HUES6 (cell line): ENCODE measurements at regions not wholly inside any gene's neighbourhood (a gene's known extent, or its start where the extent isn't known, plus 50 kb on each side); places are given as distances from the start of the nearest gene placed in this dataset.

ENCODE experiments used
- H3K27ac ChIP-seq: 2 replicates; pipeline ENCODE4 v1.7.0; 2013; ENCODE audit warnings: low read depth, mild to moderate bottlenecking, low read length, inconsistent platforms
- H3K27me3 ChIP-seq: 2 replicates; pipeline ENCODE4 v1.6.1; 2013; ENCODE audit warnings: low read length; ENCODE audit not compliant: control insufficient read depth, insufficient read depth
- H3K36me3 ChIP-seq: 2 replicates; pipeline ENCODE4 v1.6.1; 2013; ENCODE audit warnings: low read length; ENCODE audit not compliant: control insufficient read depth, insufficient read depth
- H3K4me1 ChIP-seq: 2 replicates; pipeline ENCODE4 v1.6.1; 2013; ENCODE audit warnings: low read length; ENCODE audit not compliant: control insufficient read depth, insufficient read depth
- H3K4me3 ChIP-seq: 2 replicates; pipeline ENCODE4 v1.5.1; 2013; ENCODE audit warnings: low read depth, low read length
- H3K9ac ChIP-seq: one replicate; pipeline ENCODE4 v1.6.1; 2013; ENCODE audit warnings: mild to moderate bottlenecking, low read length
- H3K9me3 ChIP-seq: 2 replicates; pipeline ENCODE4 v1.6.1; 2013; ENCODE audit warnings: low read depth, low read length; ENCODE audit not compliant: control insufficient read depth, insufficient read depth

- H3K4me3 ChIP-seq: no peak overlapping the region
- no peaks in the 10 kb centered on the region for H3K36me3 ChIP-seq
- no peaks in the 10 kb centered on the region for H3K9me3 ChIP-seq
- H3K9ac ChIP-seq: no peak overlapping the region
- no peak overlapping the region for H3K27ac ChIP-seq
- H3K4me1 ChIP-seq: peaks cover 17% of the 10 kb centered on the region
- H3K27me3 ChIP-seq: no peaks in the 10 kb centered on the region
Observed at GRCh38 chr13:31927219-31927653, 104.3 kb upstream of the FRY start.

- H3K36me3 ChIP-seq: no peaks in the 10 kb centered on the region
- peaks cover 9% of the 10 kb centered on the region for H3K4me1 ChIP-seq
- no peak overlapping the region for H3K4me3 ChIP-seq
- no peaks in the 10 kb centered on the region for H3K27me3 ChIP-seq
- H3K9ac ChIP-seq: no peak overlapping the region
- H3K27ac ChIP-seq: no peak overlapping the region
- H3K9me3 ChIP-seq: no peaks in the 10 kb centered on the region
Observed at GRCh38 chr13:31929031-31929770, 102.4 kb upstream of the FRY start.

- H3K4me3 ChIP-seq: no peak overlapping the region
- no peak overlapping the region for H3K27ac ChIP-seq
- no peaks in the 10 kb centered on the region for H3K36me3 ChIP-seq
- H3K4me1 ChIP-seq: peaks cover 9% of the 10 kb centered on the region
- no peak overlapping the region for H3K9ac ChIP-seq
- no peaks in the 10 kb centered on the region for H3K27me3 ChIP-seq
- no peaks in the 10 kb centered on the region for H3K9me3 ChIP-seq
Observed at GRCh38 chr13:31930490-31930889, 101.1 kb upstream of the FRY start.

GRCh38 chr13:31930901-31931522 lies 100.6 kb upstream of the FRY start:
- no peak overlapping the region for H3K27ac ChIP-seq
- H3K9me3 ChIP-seq: no peaks in the 10 kb centered on the region
- H3K36me3 ChIP-seq: no peaks in the 10 kb centered on the region
- no peaks in the 10 kb centered on the region for H3K27me3 ChIP-seq
- H3K4me1 ChIP-seq: peaks cover 9% of the 10 kb centered on the region
- no peak overlapping the region for H3K9ac ChIP-seq
- H3K4me3 ChIP-seq: no peak overlapping the region

GRCh38 chr13:31937436-31937835 lies 94.1 kb upstream of the FRY start:
- H3K4me3 ChIP-seq: no peak overlapping the region
- H3K27ac ChIP-seq: no peak overlapping the region
- H3K9me3 ChIP-seq: no peaks in the 10 kb centered on the region
- no peaks in the 10 kb centered on the region for H3K36me3 ChIP-seq
- H3K27me3 ChIP-seq: no peaks in the 10 kb centered on the region
- H3K9ac ChIP-seq: no peak overlapping the region
- H3K4me1 ChIP-seq: no peaks in the 10 kb centered on the region

- no peaks in the 10 kb centered on the region for H3K9me3 ChIP-seq
- no peaks in the 10 kb centered on the region for H3K27me3 ChIP-seq
- no peak overlapping the region for H3K27ac ChIP-seq
- no peaks in the 10 kb centered on the region for H3K36me3 ChIP-seq
- H3K4me3 ChIP-seq: no peak overlapping the region
- no peak overlapping the region for H3K9ac ChIP-seq
- no peaks in the 10 kb centered on the region for H3K4me1 ChIP-seq
Observed at GRCh38 chr13:31940076-31940475, 91.5 kb upstream of the FRY start.

GRCh38 chr13:31943591-31943990 lies 88.0 kb upstream of the FRY start:
- H3K36me3 ChIP-seq: no peaks in the 10 kb centered on the region
- no peaks in the 10 kb centered on the region for H3K27me3 ChIP-seq
- no peak overlapping the region for H3K9ac ChIP-seq
- H3K9me3 ChIP-seq: no peaks in the 10 kb centered on the region
- H3K4me3 ChIP-seq: no peak overlapping the region
- H3K4me1 ChIP-seq: peaks cover 3% of the 10 kb centered on the region; the same call in 1 of the 2 replicates
- no peak overlapping the region for H3K27ac ChIP-seq

GRCh38 chr13:31944262-31945160 lies 87.1 kb upstream of the FRY start:
- Histone ChIP-seq H3K9ac (no peak overlapping the region), H3K27ac (no peak overlapping the region), H3K36me3 (no peaks in the 10 kb centered on the region), H3K27me3 (no peaks in the 10 kb centered on the region), H3K4me1 (peaks cover 3% of the 10 kb centered on the region; the same call in 1 of the 2 replicates), H3K9me3 (no peaks in the 10 kb centered on the region), H3K4me3 (no peak overlapping the region)

- peaks cover 3% of the 10 kb centered on the region; the same call in 1 of the 2 replicates for H3K4me1 ChIP-seq
- no peak overlapping the region for H3K27ac ChIP-seq
- no peak overlapping the region for H3K9ac ChIP-seq
- H3K9me3 ChIP-seq: no peaks in the 10 kb centered on the region
- H3K4me3 ChIP-seq: no peak overlapping the region
- no peaks in the 10 kb centered on the region for H3K27me3 ChIP-seq
- H3K36me3 ChIP-seq: no peaks in the 10 kb centered on the region
Observed at GRCh38 chr13:31945202-31945961, 86.2 kb upstream of the FRY start.

GRCh38 chr13:31946091-31946770 lies 85.3 kb upstream of the FRY start:
- Histone ChIP-seq H3K36me3 (no peaks in the 10 kb centered on the region), H3K4me3 (no peak overlapping the region), H3K9me3 (no peaks in the 10 kb centered on the region), H3K4me1 (peaks cover 3% of the 10 kb centered on the region; the same call in 1 of the 2 replicates), H3K27ac (no peak overlapping the region), H3K9ac (no peak overlapping the region), H3K27me3 (no peaks in the 10 kb centered on the region)
